Parathyroid adenoma (tissue), 2 donors: ENCODE measurements at regions not wholly inside any gene's neighbourhood (a gene's known extent, or its start where the extent isn't known, plus 50 kb on each side); places are given as distances from the start of the nearest gene placed in this dataset.

Source experiments
- H2AFZ ChIP-seq: fragments of 300-600 bp; sonication (generic); one replicate; pipeline ENCODE4 v1.7.0; 2017; ENCODE audit warnings: antibody characterized with exemption, mild to moderate bottlenecking
- H3K27ac ChIP-seq: fragments of 300-600 bp; sonication (generic); one replicate; pipeline ENCODE4 v1.7.0; 2017
- H3K27me3 ChIP-seq: fragments of 300-600 bp; sonication (generic); one replicate; pipeline ENCODE4 v1.7.0; 2017; ENCODE audit warnings: low read length; ENCODE audit not compliant: control insufficient read depth, insufficient read depth
- H3K36me3 ChIP-seq: fragments of 300-600 bp; sonication (generic); one replicate; pipeline ENCODE4 v1.7.0; 2017; ENCODE audit warnings: low read length; ENCODE audit not compliant: control insufficient read depth, insufficient read depth
- H3K4me1 ChIP-seq: fragments of 300-600 bp; sonication (generic); one replicate; pipeline ENCODE4 v1.7.0; 2017; ENCODE audit warnings: control low read depth
- H3K4me2 ChIP-seq: fragments of 300-600 bp; sonication (generic); one replicate; pipeline ENCODE4 v1.7.0; 2017; ENCODE audit warnings: low read length
- H3K4me3 ChIP-seq: fragments of 300-600 bp; sonication (generic); one replicate; pipeline ENCODE4 v1.7.0; 2017; ENCODE audit warnings: low read depth, low read length
- H3K79me2 ChIP-seq: fragments of 300-600 bp; sonication (generic); one replicate; pipeline ENCODE4 v1.7.0; 2017; ENCODE audit warnings: control low read depth
- H3K9ac ChIP-seq: fragments of 300-600 bp; sonication (generic); one replicate; pipeline ENCODE4 v1.7.0; 2017; ENCODE audit warnings: mild to moderate bottlenecking
- H3K9me3 ChIP-seq: fragments of 300-600 bp; sonication (generic); one replicate; pipeline ENCODE4 v1.7.0; 2017; ENCODE audit warnings: low read length; ENCODE audit not compliant: control insufficient read depth
- TF ChIP-seq, protein P1 (sequence below): fragments of 300-600 bp; sonication (generic); IDR thresholded peaks from one replicate; pipeline ENCODE4 v1.7.0; 2017; ENCODE audit warnings: antibody characterized with exemption, mild to moderate bottlenecking
- donor health status: primary hyperparathyroidism.

DNA sequence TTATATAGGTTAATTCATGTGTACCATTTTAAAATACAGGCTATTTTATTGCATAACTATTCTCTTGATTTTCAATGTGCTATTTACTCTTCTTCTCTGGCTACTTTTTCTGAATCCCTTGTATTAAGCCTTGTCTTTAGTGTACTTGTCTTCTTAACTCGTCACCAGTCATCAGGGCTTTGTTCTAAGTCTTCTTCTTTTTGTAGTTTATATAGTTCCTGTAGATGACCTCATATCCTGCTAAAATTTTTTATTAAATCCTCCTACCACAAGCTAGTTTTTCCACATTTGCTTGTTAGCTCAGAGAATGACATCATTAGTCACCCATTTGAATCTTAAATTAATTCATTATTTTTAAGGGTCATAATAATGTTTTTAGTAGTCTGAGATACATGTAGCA is 1281.9 kb downstream of the KCNT2 start:
- Histone ChIP-seq H3K4me3 (no peak overlapping the region), H3K27ac (no peak overlapping the region), H3K79me2 (no peaks in the 10 kb centered on the region), H3K9ac (no peak overlapping the region), H3K27me3 (no peaks in the 10 kb centered on the region), H3K4me1 (no peaks in the 10 kb centered on the region), H3K36me3 (no peaks in the 10 kb centered on the region), H3K4me2 (no peak overlapping the region), H2AFZ (no peak overlapping the region), H3K9me3 (no peaks in the 10 kb centered on the region)
- TF ChIP-seq, protein P1, sequence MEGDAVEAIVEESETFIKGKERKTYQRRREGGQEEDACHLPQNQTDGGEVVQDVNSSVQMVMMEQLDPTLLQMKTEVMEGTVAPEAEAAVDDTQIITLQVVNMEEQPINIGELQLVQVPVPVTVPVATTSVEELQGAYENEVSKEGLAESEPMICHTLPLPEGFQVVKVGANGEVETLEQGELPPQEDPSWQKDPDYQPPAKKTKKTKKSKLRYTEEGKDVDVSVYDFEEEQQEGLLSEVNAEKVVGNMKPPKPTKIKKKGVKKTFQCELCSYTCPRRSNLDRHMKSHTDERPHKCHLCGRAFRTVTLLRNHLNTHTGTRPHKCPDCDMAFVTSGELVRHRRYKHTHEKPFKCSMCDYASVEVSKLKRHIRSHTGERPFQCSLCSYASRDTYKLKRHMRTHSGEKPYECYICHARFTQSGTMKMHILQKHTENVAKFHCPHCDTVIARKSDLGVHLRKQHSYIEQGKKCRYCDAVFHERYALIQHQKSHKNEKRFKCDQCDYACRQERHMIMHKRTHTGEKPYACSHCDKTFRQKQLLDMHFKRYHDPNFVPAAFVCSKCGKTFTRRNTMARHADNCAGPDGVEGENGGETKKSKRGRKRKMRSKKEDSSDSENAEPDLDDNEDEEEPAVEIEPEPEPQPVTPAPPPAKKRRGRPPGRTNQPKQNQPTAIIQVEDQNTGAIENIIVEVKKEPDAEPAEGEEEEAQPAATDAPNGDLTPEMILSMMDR, result no peak

DNA sequence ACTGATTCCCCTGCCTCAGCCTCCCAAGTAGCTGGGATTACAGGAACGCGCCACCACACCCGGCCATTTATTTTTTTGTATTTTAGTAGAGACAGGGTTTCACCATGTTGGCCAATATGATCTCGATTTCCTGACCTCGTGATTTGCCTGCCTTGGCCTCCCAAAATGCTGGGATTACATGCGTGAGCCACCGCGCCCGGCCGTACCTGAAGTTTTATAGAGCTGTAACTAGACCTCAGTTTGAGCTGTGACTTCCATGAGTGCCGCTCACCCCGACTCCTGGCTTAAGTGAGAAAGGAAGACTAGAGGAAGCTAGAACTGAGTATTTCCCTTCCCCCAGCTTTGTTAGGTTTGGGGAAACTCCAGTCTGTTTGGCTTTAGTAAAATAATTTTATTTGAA is 1283.1 kb downstream of the KCNT2 start:
- TF ChIP-seq, protein P1, result no peak
- no peak overlapping the region for H3K27ac ChIP-seq
- H3K4me1 ChIP-seq, result no peaks in the 10 kb centered on the region
- no peak overlapping the region for H3K4me3 ChIP-seq
- H3K9ac ChIP-seq, result no peak overlapping the region
- H3K27me3 ChIP-seq, result no peaks in the 10 kb centered on the region
- no peak overlapping the region for H3K4me2 ChIP-seq
- H3K36me3 ChIP-seq, result no peaks in the 10 kb centered on the region
- H3K79me2 ChIP-seq, result no peaks in the 10 kb centered on the region
- H2AFZ ChIP-seq, result no peak overlapping the region
- no peaks in the 10 kb centered on the region for H3K9me3 ChIP-seq

DNA sequence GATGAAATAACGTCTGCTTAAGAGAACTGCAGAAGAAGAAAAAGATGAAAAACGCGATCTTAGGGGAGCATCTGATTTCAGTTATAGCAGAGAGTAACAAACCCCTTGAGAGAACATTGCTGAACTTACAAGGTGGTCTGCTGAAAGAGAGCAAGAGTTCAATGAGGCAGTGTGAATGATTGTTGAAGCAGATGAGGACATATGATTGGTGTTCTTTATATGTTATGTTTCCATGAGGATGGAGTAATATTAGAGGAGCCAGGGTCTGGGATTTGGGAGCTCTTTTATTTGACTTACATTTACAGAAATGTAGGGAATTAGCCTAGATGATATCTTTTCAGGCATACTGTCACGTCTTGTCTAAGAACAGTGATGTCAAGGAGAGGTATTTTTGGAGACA is 1302.0 kb downstream of the KCNT2 start:
- no peak overlapping the region for H2AFZ ChIP-seq
- no peak overlapping the region for H3K4me3 ChIP-seq
- no peak overlapping the region for H3K27ac ChIP-seq
- H3K9me3 ChIP-seq, result no peaks in the 10 kb centered on the region
- no peaks in the 10 kb centered on the region for H3K79me2 ChIP-seq
- H3K4me1 ChIP-seq, result no peaks in the 10 kb centered on the region
- no peaks in the 10 kb centered on the region for H3K36me3 ChIP-seq
- no peak overlapping the region for H3K9ac ChIP-seq
- no peak overlapping the region for H3K4me2 ChIP-seq
- TF ChIP-seq, protein P1, result no peak
- no peaks in the 10 kb centered on the region for H3K27me3 ChIP-seq

DNA sequence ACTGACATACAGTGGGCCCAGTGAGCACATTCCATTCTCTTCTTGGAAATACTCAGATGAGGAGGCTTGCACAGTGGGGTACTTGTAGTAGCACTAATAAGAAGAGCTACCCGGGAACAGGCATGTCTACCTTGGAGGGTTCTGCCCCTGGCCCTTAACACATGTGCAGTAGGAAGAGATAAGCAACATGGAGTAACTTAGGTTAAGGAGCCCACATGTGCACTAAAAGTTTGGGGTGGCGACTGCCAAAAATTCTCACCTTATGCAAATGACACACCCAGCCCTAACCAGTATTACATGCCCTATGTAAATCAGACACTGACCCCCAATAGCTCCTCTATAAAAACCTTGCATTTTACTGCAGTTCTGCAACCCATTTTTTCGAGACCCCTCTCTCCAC is 1313.3 kb downstream of the KCNT2 start:
- Histone ChIP-seq H3K4me1 (no peaks in the 10 kb centered on the region), H3K79me2 (no peaks in the 10 kb centered on the region), H3K4me3 (no peak overlapping the region), H3K27ac (no peak overlapping the region), H3K27me3 (no peaks in the 10 kb centered on the region), H3K9ac (no peak overlapping the region), H3K9me3 (no peaks in the 10 kb centered on the region), H2AFZ (no peak overlapping the region), H3K4me2 (no peak overlapping the region), H3K36me3 (no peaks in the 10 kb centered on the region)
- TF ChIP-seq, protein P1, result no peak

DNA sequence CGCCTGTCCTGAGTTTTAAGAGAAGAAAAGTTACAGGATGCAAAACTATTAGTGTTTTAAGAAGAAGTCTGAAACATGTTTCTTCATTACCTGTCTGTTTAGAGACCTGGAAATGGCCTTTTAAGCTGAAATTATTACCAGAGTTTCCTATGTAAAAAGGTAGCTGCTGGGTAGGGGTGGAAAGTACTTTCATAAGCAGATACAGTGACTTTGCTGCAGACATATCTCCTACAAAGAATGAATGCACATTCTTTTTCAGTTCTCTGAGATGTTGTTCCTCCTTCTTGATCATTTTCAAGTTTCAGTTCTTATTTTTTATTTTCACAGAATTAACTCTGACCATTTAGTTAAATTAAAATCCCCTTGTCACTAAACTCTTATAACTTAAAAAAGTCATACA is 1329.6 kb downstream of the KCNT2 start:
- no peak overlapping the region for H3K4me3 ChIP-seq
- TF ChIP-seq, protein P1, result no peak

More for the DNA sequence above, 1329.6 kb downstream of the KCNT2 start:
- Histone ChIP-seq H3K4me2 (no peak overlapping the region), H3K36me3 (no peaks in the 10 kb centered on the region), H3K4me1 (no peaks in the 10 kb centered on the region), H3K9me3 (no peaks in the 10 kb centered on the region), H3K79me2 (no peaks in the 10 kb centered on the region), H2AFZ (no peak overlapping the region), H3K27me3 (no peaks in the 10 kb centered on the region), H3K9ac (no peak overlapping the region), H3K27ac (no peak overlapping the region)
